ENCODE measurements at regions not wholly inside any gene's neighbourhood (a gene's known extent, or its start where the extent isn't known, plus 50 kb on each side); places are given as distances from the start of the nearest gene placed in this dataset.
A peak's percentile ranks its signal among the peaks of the same experiment; 100 is the strongest.

GRCh38 chr5:160940725-160941124 lies 88.7 kb upstream of the ATP10B start:
- Histone ChIP-seq H3K27ac (ENCODE audit: low read depth) (no peak overlapping the region), H3K4me1 (ENCODE audit: insufficient read depth) (no peaks in the 10 kb centered on the region), H3K36me3 (ENCODE audit: insufficient read depth) (no peaks in the 10 kb centered on the region), H3K4me3 (ENCODE audit: low read depth, low read length) (no peak overlapping the region)
- no peak for DNase-seq (ENCODE audit: extremely low spot score)
- WGBS: 95% methylated on average over 5 of the region's 5 CpGs

GRCh38 chr5:160938532-160938931 lies 86.5 kb upstream of the ATP10B start:
- DNase-seq (ENCODE audit: extremely low spot score): no peak
- Histone ChIP-seq H3K4me3 (ENCODE audit: low read depth, low read length) (no peak overlapping the region), H3K27ac (ENCODE audit: low read depth) (no peak overlapping the region), H3K4me1 (ENCODE audit: insufficient read depth) (no peaks in the 10 kb centered on the region), H3K36me3 (ENCODE audit: insufficient read depth) (no peaks in the 10 kb centered on the region)
- WGBS: 69% methylated on average over 4 of the region's 4 CpGs

GRCh38 chr5:160937570-160937969 lies 85.6 kb upstream of the ATP10B start:
- no peaks in the 10 kb centered on the region for H3K4me1 ChIP-seq (ENCODE audit: insufficient read depth)
- DNase-seq (ENCODE audit: extremely low spot score): no peak
- no peak overlapping the region for H3K4me3 ChIP-seq (ENCODE audit: low read depth, low read length)
- no peak overlapping the region for H3K27ac ChIP-seq (ENCODE audit: low read depth)
- 93% methylated on average over 6 of the region's 6 CpGs for WGBS
- H3K36me3 ChIP-seq (ENCODE audit: insufficient read depth): no peaks in the 10 kb centered on the region

- H3K36me3 ChIP-seq (ENCODE audit: insufficient read depth): no peaks in the 10 kb centered on the region
- DNase-seq (ENCODE audit: extremely low spot score): no peak
- WGBS: 93% methylated on average over 5 of the region's 5 CpGs
- no peaks in the 10 kb centered on the region for H3K4me1 ChIP-seq (ENCODE audit: insufficient read depth)
- no peak overlapping the region for H3K4me3 ChIP-seq (ENCODE audit: low read depth, low read length)
- H3K27ac ChIP-seq (ENCODE audit: low read depth): no peak overlapping the region
Observed at GRCh38 chr5:160935776-160936175, 83.8 kb upstream of the ATP10B start.

GRCh38 chr5:160931283-160931682 lies 79.3 kb upstream of the ATP10B start:
- no peak for DNase-seq (ENCODE audit: extremely low spot score)
- no peak overlapping the region for H3K27ac ChIP-seq (ENCODE audit: low read depth)
- WGBS: 89% methylated on average over 2 of the region's 2 CpGs

GRCh38 chr5:160930406-160930805 lies 78.4 kb upstream of the ATP10B start:
- peak; percentile 41 for DNase-seq (ENCODE audit: extremely low spot score)

More at GRCh38 chr5:160931283-160931682, 79.3 kb upstream of the ATP10B start:
- no peak overlapping the region for H3K4me3 ChIP-seq (ENCODE audit: low read depth, low read length)
- no peaks in the 10 kb centered on the region for H3K36me3 ChIP-seq (ENCODE audit: insufficient read depth)
- no peaks in the 10 kb centered on the region for H3K4me1 ChIP-seq (ENCODE audit: insufficient read depth)

GRCh38 chr5:160929906-160930305 lies 77.9 kb upstream of the ATP10B start:
- Histone ChIP-seq H3K4me1 (ENCODE audit: insufficient read depth) (no peaks in the 10 kb centered on the region), H3K4me3 (ENCODE audit: low read depth, low read length) (no peak overlapping the region), H3K36me3 (ENCODE audit: insufficient read depth) (no peaks in the 10 kb centered on the region), H3K27ac (ENCODE audit: low read depth) (no peak overlapping the region)
- WGBS: 97% methylated on average over 3 of the region's 3 CpGs
- no peak for DNase-seq (ENCODE audit: extremely low spot score)

More at GRCh38 chr5:160930406-160930805, 78.4 kb upstream of the ATP10B start:
- Histone ChIP-seq H3K4me3 (ENCODE audit: low read depth, low read length) (no peak overlapping the region), H3K36me3 (ENCODE audit: insufficient read depth) (no peaks in the 10 kb centered on the region), H3K27ac (ENCODE audit: low read depth) (no peak overlapping the region), H3K4me1 (ENCODE audit: insufficient read depth) (no peaks in the 10 kb centered on the region)
- WGBS: 8% methylated on average over 1 of the region's 1 CpG

- DNase-seq (ENCODE audit: extremely low spot score): no peak
- H3K4me1 ChIP-seq (ENCODE audit: insufficient read depth): no peaks in the 10 kb centered on the region
- no peak overlapping the region for H3K4me3 ChIP-seq (ENCODE audit: low read depth, low read length)
- no peaks in the 10 kb centered on the region for H3K36me3 ChIP-seq (ENCODE audit: insufficient read depth)
- H3K27ac ChIP-seq (ENCODE audit: low read depth): no peak overlapping the region
- 80% methylated on average over 2 of the region's 2 CpGs for WGBS
Observed at GRCh38 chr5:160929360-160929759, 77.3 kb upstream of the ATP10B start.

- H3K4me3 ChIP-seq (ENCODE audit: low read depth, low read length): no peak overlapping the region
- peak; percentile 32 for DNase-seq (ENCODE audit: extremely low spot score)
- no peaks in the 10 kb centered on the region for H3K36me3 ChIP-seq (ENCODE audit: insufficient read depth)
- no peak overlapping the region for H3K27ac ChIP-seq (ENCODE audit: low read depth)
- H3K4me1 ChIP-seq (ENCODE audit: insufficient read depth): no peaks in the 10 kb centered on the region
- 7% methylated on average over 6 of the region's 6 CpGs for WGBS
Observed at GRCh38 chr5:160926428-160926827, 74.4 kb upstream of the ATP10B start.

- no peak for DNase-seq (ENCODE audit: extremely low spot score)
- no peaks in the 10 kb centered on the region for H3K4me1 ChIP-seq (ENCODE audit: insufficient read depth)
- 70% methylated on average over 6 of the region's 6 CpGs for WGBS
- no peak overlapping the region for H3K4me3 ChIP-seq (ENCODE audit: low read depth, low read length)
- no peaks in the 10 kb centered on the region for H3K36me3 ChIP-seq (ENCODE audit: insufficient read depth)
- H3K27ac ChIP-seq (ENCODE audit: low read depth): no peak overlapping the region
Observed at GRCh38 chr5:160925281-160925680, 73.3 kb upstream of the ATP10B start.

- Histone ChIP-seq H3K27ac (ENCODE audit: low read depth) (no peak overlapping the region), H3K36me3 (ENCODE audit: insufficient read depth) (no peaks in the 10 kb centered on the region), H3K4me3 (ENCODE audit: low read depth, low read length) (no peak overlapping the region), H3K4me1 (ENCODE audit: insufficient read depth) (no peaks in the 10 kb centered on the region)
- 83% methylated on average over 6 of the region's 6 CpGs for WGBS
- DNase-seq (ENCODE audit: extremely low spot score): peak; percentile 66
Observed at GRCh38 chr5:160923936-160924710, 72.1 kb upstream of the ATP10B start.

- Histone ChIP-seq H3K4me1 (ENCODE audit: insufficient read depth) (no peaks in the 10 kb centered on the region), H3K36me3 (ENCODE audit: insufficient read depth) (no peaks in the 10 kb centered on the region), H3K4me3 (ENCODE audit: low read depth, low read length) (no peak overlapping the region), H3K27ac (ENCODE audit: low read depth) (no peak overlapping the region)
- WGBS: 66% methylated on average over 7 of the region's 7 CpGs
- DNase-seq (ENCODE audit: extremely low spot score): no peak
Observed at GRCh38 chr5:160923411-160923810, 71.4 kb upstream of the ATP10B start.

GRCh38 chr5:160922311-160922710 lies 70.3 kb upstream of the ATP10B start:
- WGBS: 86% methylated on average over 2 of the region's 2 CpGs
- Histone ChIP-seq H3K27ac (ENCODE audit: low read depth) (no peak overlapping the region), H3K36me3 (ENCODE audit: insufficient read depth) (no peaks in the 10 kb centered on the region), H3K4me1 (ENCODE audit: insufficient read depth) (no peaks in the 10 kb centered on the region), H3K4me3 (ENCODE audit: low read depth, low read length) (no peak overlapping the region)
- DNase-seq (ENCODE audit: extremely low spot score): no peak

GRCh38 chr5:160921423-160922285 lies 69.6 kb upstream of the ATP10B start:
- Histone ChIP-seq H3K4me3 (ENCODE audit: low read depth, low read length) (no peak overlapping the region), H3K4me1 (ENCODE audit: insufficient read depth) (no peaks in the 10 kb centered on the region), H3K36me3 (ENCODE audit: insufficient read depth) (no peaks in the 10 kb centered on the region), H3K27ac (ENCODE audit: low read depth) (no peak overlapping the region)
- 74% methylated on average over 4 of the region's 4 CpGs for WGBS
- DNase-seq (ENCODE audit: extremely low spot score): no peak
